Common myeloid progenitor, CD34-positive (primary cell): ENCODE measurements at regions not wholly inside any gene's neighbourhood (a gene's known extent, or its start where the extent isn't known, plus 50 kb on each side); places are given as distances from the start of the nearest gene placed in this dataset.

ENCODE experiments used
- CTCF ChIA-PET: fragments of 350-600 bp; sonication (Branson Sonifier 250); formaldehyde crosslinking; loops from one replicate; lab custom pipeline; 2021; ENCODE audit warnings: antibody characterized with exemption; lab: Charles Lee
- POLR2A ChIA-PET: fragments of 350-600 bp; sonication (Branson Sonifier 250); formaldehyde crosslinking; loops from one replicate; lab custom pipeline; 2021; ENCODE audit warnings: antibody characterized with exemption; lab: Charles Lee
- DNase-seq, 3 donors: peaks; one replicate each; pipeline versions ENCODE4 v3.0.0 to v3.0.0-alpha.2; 2013
- H3K27ac ChIP-seq, 2 experiments: 1 replicate in 1 of 2; 2 replicates in 1 of 2; pipeline ENCODE4 v1.7.0; 2013; ENCODE audit warnings: inconsistent platforms in 2 of 2, low read length in 2 of 2, mild to moderate bottlenecking in 2 of 2, low read depth in 1 of 2, moderate library complexity in 1 of 2; ENCODE audit not compliant: severe bottlenecking in 2 of 2, insufficient read depth in 1 of 2, poor library complexity in 1 of 2
- H3K27me3 ChIP-seq, 5 experiments: replicated peaks in 2 of 5; 1 replicate in 3 of 5; 2 replicates in 2 of 5; pipeline versions ENCODE4 v1.6.1 to v1.7.0; 2013; ENCODE audit warnings: low read length in 4 of 5, mild to moderate bottlenecking in 2 of 5, moderate library complexity in 2 of 5, inconsistent platforms in 1 of 5; ENCODE audit not compliant: insufficient read depth in 5 of 5, control insufficient read depth in 4 of 5
- H3K36me3 ChIP-seq, 4 experiments: 1 replicate in 2 of 4; 2 replicates in 2 of 4; pipeline versions ENCODE4 v1.6.1 to v1.7.0; 2013; ENCODE audit warnings: low read length in 3 of 4, control low read depth in 1 of 4, mild to moderate bottlenecking in 1 of 4; ENCODE audit not compliant: control insufficient read depth in 4 of 4, insufficient read depth in 4 of 4
- H3K4me1 ChIP-seq, 4 experiments: 1 replicate in 3 of 4; 2 replicates in 1 of 4; pipeline versions ENCODE4 v1.6.1 to v1.7.1; 2013; ENCODE audit warnings: low read length in 3 of 4, mild to moderate bottlenecking in 3 of 4, control low read depth in 1 of 4, inconsistent platforms in 1 of 4, moderate library complexity in 1 of 4; ENCODE audit not compliant: control insufficient read depth in 4 of 4, insufficient read depth in 4 of 4; ENCODE audit errors: control extremely low read depth in 1 of 4
- H3K4me3 ChIP-seq, 7 experiments: 1 replicate in 4 of 7; 2 replicates in 3 of 7; pipeline versions ENCODE4 v1.5.1 to v1.7.0; 2013; ENCODE audit warnings: mild to moderate bottlenecking in 7 of 7, low read length in 6 of 7, moderate library complexity in 6 of 7, inconsistent platforms in 2 of 7, low read depth in 2 of 7, control low read depth in 1 of 7; ENCODE audit not compliant: insufficient read depth in 4 of 7, control insufficient read depth in 1 of 7; ENCODE audit errors: extremely low read depth in 1 of 7
- H3K9me3 ChIP-seq, 5 experiments: 1 replicate in 4 of 5; 2 replicates in 1 of 5; pipeline versions ENCODE4 v1.6.1 to v1.7.1; 2013; ENCODE audit warnings: low read length in 4 of 5, mild to moderate bottlenecking in 2 of 5, inconsistent platforms in 1 of 5, low read depth in 1 of 5, moderate library complexity in 1 of 5; ENCODE audit not compliant: control insufficient read depth in 4 of 5, insufficient read depth in 2 of 5; ENCODE audit errors: control extremely low read depth in 1 of 5
- WGBS: methylation state at CpG from one replicate; pipeline ENCODE4 v1.1.5; 2013; ENCODE audit not compliant: insufficient coverage; 5-methylcytosine and 5-hydroxymethylcytosine counted together

GRCh38 chr5:74131250-74131649 is 505.3 kb downstream of the ARHGEF28 start:
- POLR2A ChIA-PET, result no interaction called here
- DNase-seq, result no peak
- no peaks in the 10 kb centered on the region for H3K36me3 ChIP-seq
- H3K27ac ChIP-seq, result no peak overlapping the region
- WGBS, result no CpG with 5 or more reads among the region's 2 CpGs
- no peak overlapping the region for H3K4me3 ChIP-seq
- H3K9me3 ChIP-seq, result no peaks in the 10 kb centered on the region
- no peaks in the 10 kb centered on the region for H3K27me3 ChIP-seq
- peaks cover 4 to 18% (median 10%) of the 10 kb centered on the region in 4 experiments for H3K4me1 ChIP-seq
- CTCF ChIA-PET, result no interaction called here

- peaks cover 4 to 25% (median 10%) of the 10 kb centered on the region in 4 experiments for H3K4me1 ChIP-seq
- CTCF ChIA-PET, result interaction anchor here (2.0 kb wide), 1 partner anchor 12 kb away, joined by 4 read pairs; no protein-coding TSS in a partner anchor
- POLR2A ChIA-PET, result no interaction called here
- H3K9me3 ChIP-seq, result no peaks in the 10 kb centered on the region
- WGBS, result 97% methylated on average over 15 of the region's 15 CpGs
- no peaks in the 10 kb centered on the region for H3K27me3 ChIP-seq
- no peaks in the 10 kb centered on the region for H3K36me3 ChIP-seq
- no peak for DNase-seq
- H3K27ac ChIP-seq, result no peak overlapping the region
- H3K4me3 ChIP-seq, result no peak overlapping the region
Observed at GRCh38 chr5:74130155-74130897, 504.3 kb downstream of the ARHGEF28 start.

- 23% methylated on average over 7 of the region's 9 CpGs for WGBS
- peak; percentile 21 to 40 (median 25) for DNase-seq
- peak overlapping the region in 1 of 7 experiments; percentile 31 for H3K4me3 ChIP-seq
Observed at GRCh38 chr5:74127381-74128320, 501.7 kb downstream of the ARHGEF28 start.

GRCh38 chr5:74126294-74126693 is 500.3 kb downstream of the ARHGEF28 start:
- no peak for DNase-seq
- H3K36me3 ChIP-seq, result no peaks in the 10 kb centered on the region
- POLR2A ChIA-PET, result no interaction called here
- H3K27ac ChIP-seq, result no peak overlapping the region
- 20% methylated on average over 1 of the region's 1 CpG for WGBS
- CTCF ChIA-PET, result interaction anchor here (0.8 kb wide), 1 partner anchor 18 kb away, joined by 3 read pairs; no protein-coding TSS in a partner anchor
- H3K4me1 ChIP-seq, result peaks cover 4 to 54% (median 16%) of the 10 kb centered on the region in 4 experiments
- no peak overlapping the region for H3K4me3 ChIP-seq
- no peaks in the 10 kb centered on the region for H3K27me3 ChIP-seq
- H3K9me3 ChIP-seq, result no peaks in the 10 kb centered on the region

More at GRCh38 chr5:74127381-74128320, 501.7 kb downstream of the ARHGEF28 start:
- Histone ChIP-seq H3K27me3 (no peaks in the 10 kb centered on the region), H3K4me1 (peaks cover 4 to 40% (median 14%) of the 10 kb centered on the region in 4 experiments), H3K27ac (no peak overlapping the region), H3K36me3 (no peaks in the 10 kb centered on the region), H3K9me3 (no peaks in the 10 kb centered on the region)
- CTCF ChIA-PET, result no interaction called here
- POLR2A ChIA-PET, result no interaction called here

- no peak overlapping the region for H3K27ac ChIP-seq
- ChIA-PET POLR2A (no interaction called here), CTCF (interaction anchor here (0.8 kb wide), 1 partner anchor 10 kb away, joined by 4 read pairs; no protein-coding TSS in a partner anchor)
- 94% methylated on average over 3 of the region's 4 CpGs for WGBS
- no peak for DNase-seq
- peaks cover 0 to 5% (median 0%) of the 10 kb centered on the region in 5 experiments for H3K9me3 ChIP-seq
- peaks cover 4 to 54% (median 16%) of the 10 kb centered on the region in 4 experiments for H3K4me1 ChIP-seq
- no peaks in the 10 kb centered on the region for H3K36me3 ChIP-seq
- no peak overlapping the region for H3K4me3 ChIP-seq
- H3K27me3 ChIP-seq, result no peaks in the 10 kb centered on the region
Observed at GRCh38 chr5:74124826-74125225, 498.8 kb downstream of the ARHGEF28 start.

GRCh38 chr5:74123929-74124328 is 497.9 kb downstream of the ARHGEF28 start:
- no peak for DNase-seq
- POLR2A ChIA-PET, result no interaction called here
- no peaks in the 10 kb centered on the region for H3K36me3 ChIP-seq
- H3K9me3 ChIP-seq, result peaks cover 0 to 5% (median 0%) of the 10 kb centered on the region in 5 experiments
- H3K27me3 ChIP-seq, result no peaks in the 10 kb centered on the region
- H3K4me1 ChIP-seq, result peaks cover 4 to 54% (median 16%) of the 10 kb centered on the region in 4 experiments
- H3K4me3 ChIP-seq, result no peak overlapping the region
- no peak overlapping the region for H3K27ac ChIP-seq
- CTCF ChIA-PET, result no interaction called here
- 78% methylated on average over 5 of the region's 5 CpGs for WGBS
